GM10266 (cell line): ENCODE measurements at regions not wholly inside any gene's neighbourhood (a gene's known extent, or its start where the extent isn't known, plus 50 kb on each side); places are given as distances from the start of the nearest gene placed in this dataset.
"Not testable (repeated sequence)": the region's sequence is repeated elsewhere in the genome, so short reads cannot be mapped to it uniquely, and the experiment has no call there.

Experiments used
- DNase-seq: peaks from one replicate; pipeline ENCODE4 v3.0.0; 2012; ENCODE audit errors: extremely low spot score
- CTCF ChIP-seq: IDR thresholded peaks from 2 replicates; pipeline ENCODE4 v1.5.1; 2012; ENCODE audit warnings: mild to moderate bottlenecking, low read depth; ENCODE audit not compliant: control insufficient read depth, insufficient read depth; ENCODE audit errors: missing control alignments

GRCh38 chr9:7739595-7739994 is 60.0 kb downstream of the DMAC1 start:
- no peak for TF ChIP-seq CTCF
- no peak for DNase-seq

GRCh38 chr9:7735311-7735710 is 64.3 kb downstream of the DMAC1 start:
- DNase-seq = no peak
- no peak for TF ChIP-seq CTCF

GRCh38 chr9:7730164-7730445 is 69.5 kb downstream of the DMAC1 start:
- DNase-seq = no peak
- no peak for TF ChIP-seq CTCF

GRCh38 chr9:7729371-7730163 is 70.0 kb downstream of the DMAC1 start:
- TF ChIP-seq CTCF = no peak
- DNase-seq = no peak

- DNase-seq = no peak
- no peak for TF ChIP-seq CTCF
These were observed 78.3 kb downstream of the DMAC1 start for GRCh38 chr9:7721291-7721690.

- DNase-seq = not testable (repeated sequence)
These were observed 86.5 kb downstream of the DMAC1 start for GRCh38 chr9:7713088-7713487.

GRCh38 chr9:7710686-7711085 is 88.9 kb downstream of the DMAC1 start:
- TF ChIP-seq CTCF = no peak

GRCh38 chr9:7707934-7708333 is 91.6 kb downstream of the DMAC1 start:
- no peak for TF ChIP-seq CTCF
- no peak for DNase-seq

More at GRCh38 chr9:7710686-7711085, 88.9 kb downstream of the DMAC1 start:
- DNase-seq = no peak
